GM18498 (cell line): ENCODE measurements at regions not wholly inside any gene's neighbourhood (a gene's known extent, or its start where the extent isn't known, plus 50 kb on each side); places are given as distances from the start of the nearest gene placed in this dataset.
"Not testable (repeated sequence)": the region's sequence is repeated elsewhere in the genome, so short reads cannot be mapped to it uniquely, and the experiment has no call there.

ENCODE experiments used
- ATAC-seq: cut with Tn5 transposase; IDR thresholded peaks from one replicate; pipeline ENCODE4 v1.9.1; 2021; ENCODE audit warnings: mild to moderate bottlenecking, moderate library complexity; ENCODE audit not compliant: unreplicated experiment

- not testable (repeated sequence) for ATAC-seq
These were observed 102.8 kb downstream of the POTEB start for GRCh38 chr15:21774760-21775159.

GRCh38 chr15:21766524-21766923, 111.0 kb downstream of the POTEB start:
- not testable (repeated sequence) for ATAC-seq

GRCh38 chr15:21763756-21764155, 113.8 kb downstream of the POTEB start:
- not testable (repeated sequence) for ATAC-seq

- not testable (repeated sequence) for ATAC-seq
These were observed 117.1 kb downstream of the POTEB start for GRCh38 chr15:21760250-21761023.

DNA sequence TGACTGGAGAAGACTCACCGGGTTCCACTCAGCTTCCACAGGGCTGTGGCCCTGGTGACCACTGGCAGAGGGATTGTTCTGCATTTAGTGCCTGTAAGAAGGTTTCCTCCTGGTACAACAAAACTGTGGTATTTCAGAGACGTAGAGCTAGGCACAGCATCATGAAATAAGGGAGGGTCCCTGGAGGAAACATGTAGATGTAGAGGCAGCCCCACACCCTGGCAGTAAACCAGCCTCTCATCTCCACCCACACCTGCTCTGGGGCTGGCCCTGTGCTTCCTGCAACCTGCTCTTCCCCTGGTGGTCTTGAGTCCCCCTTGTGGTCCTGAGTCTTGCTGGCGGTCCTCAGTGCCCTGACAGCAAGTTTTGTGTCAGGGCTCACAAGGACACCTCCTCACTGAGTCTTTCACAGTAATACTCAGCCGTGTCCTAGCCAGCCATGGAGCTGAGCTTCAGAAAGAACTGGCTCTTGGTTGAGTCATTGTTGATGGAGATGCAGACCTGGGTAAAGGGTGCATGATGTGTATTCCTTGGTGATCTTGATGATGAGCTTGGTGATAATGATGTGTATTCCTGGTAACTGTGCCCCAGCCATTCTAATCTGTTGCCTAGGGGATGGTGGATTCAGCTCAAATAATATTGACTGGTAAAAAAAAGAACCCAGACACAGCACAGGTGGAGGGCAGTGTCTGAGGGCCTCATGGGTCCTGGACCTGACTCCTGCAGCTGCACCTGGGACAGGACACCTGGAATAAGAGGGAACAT, 118.0 kb downstream of the POTEB start:
- ATAC-seq = not testable (repeated sequence)

DNA sequence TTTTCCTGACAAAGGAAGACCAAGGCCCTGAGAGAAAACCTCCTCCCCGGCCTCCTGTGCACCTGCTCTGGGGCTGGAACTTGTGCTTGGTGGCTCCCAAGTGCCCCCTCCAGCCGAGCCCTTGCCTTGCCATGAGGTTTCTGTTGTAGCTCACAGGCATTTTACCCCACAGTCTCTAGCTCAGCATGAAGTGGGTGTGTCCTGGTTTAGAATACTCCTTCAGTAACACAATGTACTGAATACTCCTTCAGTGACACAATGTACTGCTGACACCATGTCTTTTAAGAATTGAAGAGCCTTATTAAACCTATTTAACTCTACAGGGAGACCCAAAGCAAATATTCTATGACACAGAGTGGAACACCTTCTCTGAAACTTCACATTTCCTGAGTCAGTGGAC, 123.7 kb downstream of the POTEB start:
- not testable (repeated sequence) for ATAC-seq

DNA sequence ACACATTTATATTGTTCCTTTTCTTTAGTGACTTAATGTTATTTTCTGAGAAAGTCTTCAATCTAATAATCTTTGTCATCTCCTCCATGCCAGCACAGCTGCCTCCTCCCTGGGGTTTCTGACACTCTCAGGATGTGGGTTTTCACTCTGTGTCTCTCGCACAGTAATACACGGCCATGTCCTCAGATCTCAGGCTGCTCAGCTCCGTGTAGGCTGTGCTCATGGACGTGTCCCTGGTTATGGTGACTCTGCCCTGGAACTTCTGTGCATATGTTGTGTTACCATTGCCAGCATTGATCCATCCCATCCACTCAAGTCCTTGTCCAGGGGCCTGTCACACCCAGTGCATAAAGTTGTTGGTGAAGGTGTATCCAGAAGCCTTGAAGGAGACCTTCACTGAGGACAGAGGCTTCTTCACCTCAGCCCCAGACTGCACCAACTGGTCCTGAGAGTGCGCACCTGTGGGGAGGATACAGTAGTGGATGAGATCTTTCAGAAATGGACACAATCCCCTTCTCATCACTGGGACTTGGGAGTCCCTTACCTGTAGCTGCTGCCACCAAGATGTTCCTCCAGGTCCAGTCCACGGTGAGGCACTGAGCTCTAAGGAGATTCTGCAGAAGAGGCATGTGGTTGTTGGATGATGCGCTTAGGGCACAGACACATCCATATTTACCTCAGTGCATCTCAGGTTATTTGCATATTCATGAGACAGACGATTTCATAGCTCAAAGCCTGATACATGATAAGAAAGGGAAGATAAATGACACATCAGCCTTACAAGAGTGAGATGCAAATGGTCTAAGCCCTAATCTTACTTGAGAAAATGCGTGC, 125.2 kb downstream of the POTEB start:
- not testable (repeated sequence) for ATAC-seq

DNA sequence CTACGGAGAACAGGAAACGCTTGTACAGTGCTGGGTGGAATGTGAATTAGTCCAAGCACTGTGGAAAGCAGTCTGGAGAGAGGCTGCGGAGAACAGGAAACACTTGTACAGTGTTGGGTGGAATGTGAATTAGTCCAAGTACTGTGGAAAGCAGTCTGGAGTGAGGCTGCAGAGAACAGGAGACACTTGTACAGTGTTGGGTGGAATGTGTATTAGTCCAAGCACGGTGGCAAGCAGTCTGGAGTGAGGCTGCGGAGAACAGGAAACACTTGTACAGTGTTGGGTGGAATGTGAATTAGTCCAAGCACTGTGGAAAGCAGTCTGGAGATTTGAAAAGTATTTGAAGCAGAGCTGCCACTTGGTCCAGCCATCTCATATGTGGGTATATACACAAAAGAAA, 128.4 kb downstream of the POTEB start:
- ATAC-seq = not testable (repeated sequence)

- not testable (repeated sequence) for ATAC-seq
These were observed 133.2 kb downstream of the POTEB start for GRCh38 chr15:21744245-21744915.

- ATAC-seq = not testable (repeated sequence)
These were observed 135.5 kb downstream of the POTEB start for GRCh38 chr15:21742067-21742466.

DNA sequence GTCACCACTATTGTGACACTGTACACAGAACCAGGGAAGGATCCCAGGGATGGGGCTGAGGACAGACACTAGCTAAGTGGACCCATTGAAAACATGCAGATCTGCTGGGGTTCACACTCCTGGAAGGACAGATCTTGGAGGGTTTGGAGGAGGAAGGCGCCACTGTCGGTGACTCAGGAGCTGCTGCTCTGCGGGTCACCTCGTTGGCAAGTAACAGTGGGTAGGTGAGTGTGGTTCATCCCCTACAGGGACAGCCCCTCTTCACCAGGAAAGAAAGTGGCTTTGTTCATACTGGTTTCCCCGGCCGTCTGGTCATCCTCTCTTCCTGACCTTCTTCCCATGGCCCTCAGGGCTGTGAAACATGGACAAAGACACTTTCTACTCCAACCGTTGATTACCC, 139.5 kb downstream of the POTEB start:
- not testable (repeated sequence) for ATAC-seq

- ATAC-seq = not testable (repeated sequence)
These were observed 141.1 kb downstream of the POTEB start for GRCh38 chr15:21736443-21736842.

DNA sequence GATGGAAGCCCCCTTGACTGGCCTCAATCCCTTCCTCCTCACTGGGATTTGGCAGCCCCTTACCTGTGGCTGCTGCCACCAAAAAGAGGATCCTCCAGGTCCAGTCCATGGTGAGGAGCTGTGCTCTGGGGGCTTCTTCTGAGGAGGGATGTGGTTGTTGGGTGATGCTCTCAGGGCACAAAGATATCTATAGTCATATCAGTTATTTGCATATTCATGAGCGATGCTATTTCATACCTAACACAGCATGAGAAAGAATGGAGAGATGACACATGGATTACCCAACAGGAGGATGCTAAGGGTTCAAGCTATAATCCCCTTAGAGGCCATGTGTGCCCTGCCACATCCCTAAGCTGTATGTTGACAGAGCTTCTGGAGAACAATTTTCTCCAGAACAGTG, 141.7 kb downstream of the POTEB start:
- not testable (repeated sequence) for ATAC-seq

DNA sequence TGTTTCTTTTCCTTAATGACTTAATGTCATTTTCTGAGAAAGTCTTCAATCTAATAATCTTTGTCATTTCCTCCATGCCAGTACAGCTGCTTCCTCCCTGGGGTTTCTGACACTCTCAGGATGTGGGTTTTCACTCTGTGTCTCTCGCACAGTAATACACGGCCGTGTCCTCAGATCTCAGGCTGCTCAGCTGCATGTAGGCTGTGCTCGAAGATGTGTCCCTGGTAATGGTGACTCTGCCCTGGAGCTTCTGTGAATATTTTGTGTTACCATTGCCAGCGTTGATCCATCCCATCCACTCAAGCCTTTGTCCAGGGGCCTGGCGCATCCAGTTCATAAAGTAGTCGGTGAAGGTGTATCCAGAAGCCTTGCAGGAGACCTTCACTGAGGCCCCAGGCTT, 142.2 kb downstream of the POTEB start:
- not testable (repeated sequence) for ATAC-seq

- peak; percentile 50 for ATAC-seq
These were observed 146.0 kb downstream of the POTEB start for GRCh38 chr15:21731496-21731895.

- ATAC-seq = peak; percentile 73
These were observed 146.8 kb downstream of the POTEB start for GRCh38 chr15:21730427-21731405.

- ATAC-seq = not testable (repeated sequence)
These were observed 152.5 kb downstream of the POTEB start for GRCh38 chr15:21724988-21725387.

GRCh38 chr15:21721115-21721514, 156.4 kb downstream of the POTEB start:
- ATAC-seq = not testable (repeated sequence)

- peak; percentile 70 for ATAC-seq
These were observed 158.8 kb downstream of the POTEB start for GRCh38 chr15:21718779-21719178.
